ENCODE measurements at regions not wholly inside any gene's neighbourhood (a gene's known extent, or its start where the extent isn't known, plus 50 kb on each side); places are given as distances from the start of the nearest gene placed in this dataset.
"Not testable (repeated sequence)": the region's sequence is repeated elsewhere in the genome, so short reads cannot be mapped to it uniquely, and the experiment has no call there.

GRCh38 chr2:595141-595815 lies 81.9 kb downstream of the TMEM18 start:
- DNase-seq (ENCODE audit: low spot score), result no peak

GRCh38 chr2:594297-594949 lies 82.8 kb downstream of the TMEM18 start:
- DNase-seq (ENCODE audit: low spot score), result no peak

GRCh38 chr2:593356-594026 lies 83.7 kb downstream of the TMEM18 start:
- DNase-seq (ENCODE audit: low spot score), result no peak

- no peak for DNase-seq (ENCODE audit: low spot score)
These were observed 84.5 kb downstream of the TMEM18 start for GRCh38 chr2:592737-593136.

- DNase-seq (ENCODE audit: low spot score), result no peak
These were observed 86.7 kb downstream of the TMEM18 start for GRCh38 chr2:590214-591175.

- peak; percentile 56 for DNase-seq (ENCODE audit: low spot score)
These were observed 87.7 kb downstream of the TMEM18 start for GRCh38 chr2:589281-590130.

- DNase-seq (ENCODE audit: low spot score), result no peak
These were observed 89.0 kb downstream of the TMEM18 start for GRCh38 chr2:588074-588645.

- no peak for DNase-seq (ENCODE audit: low spot score)
These were observed 89.9 kb downstream of the TMEM18 start for GRCh38 chr2:587087-587960.

- no peak for DNase-seq (ENCODE audit: low spot score)
These were observed 90.5 kb downstream of the TMEM18 start for GRCh38 chr2:586641-587076.

- DNase-seq (ENCODE audit: low spot score), result peak; percentile 18
These were observed 92.1 kb downstream of the TMEM18 start for GRCh38 chr2:584863-585823.

GRCh38 chr2:583666-584065 lies 93.5 kb downstream of the TMEM18 start:
- DNase-seq (ENCODE audit: low spot score), result no peak

GRCh38 chr2:582792-583528 lies 94.2 kb downstream of the TMEM18 start:
- no peak for DNase-seq (ENCODE audit: low spot score)

GRCh38 chr2:582289-582688 lies 94.9 kb downstream of the TMEM18 start:
- not testable (repeated sequence) for DNase-seq (ENCODE audit: low spot score)

GRCh38 chr2:579961-580360 lies 97.2 kb downstream of the TMEM18 start:
- no peak for DNase-seq (ENCODE audit: low spot score)

GRCh38 chr2:579351-579886 lies 97.8 kb downstream of the TMEM18 start:
- no peak for DNase-seq (ENCODE audit: low spot score)

- DNase-seq (ENCODE audit: low spot score), result no peak
These were observed 100.9 kb downstream of the TMEM18 start for GRCh38 chr2:576292-576691.

- DNase-seq (ENCODE audit: low spot score), result no peak
These were observed 101.4 kb downstream of the TMEM18 start for GRCh38 chr2:575727-576236.
